ENCODE measurements at regions not wholly inside any gene's neighbourhood (a gene's known extent, or its start where the extent isn't known, plus 50 kb on each side); places are given as distances from the start of the nearest gene placed in this dataset.

DNA sequence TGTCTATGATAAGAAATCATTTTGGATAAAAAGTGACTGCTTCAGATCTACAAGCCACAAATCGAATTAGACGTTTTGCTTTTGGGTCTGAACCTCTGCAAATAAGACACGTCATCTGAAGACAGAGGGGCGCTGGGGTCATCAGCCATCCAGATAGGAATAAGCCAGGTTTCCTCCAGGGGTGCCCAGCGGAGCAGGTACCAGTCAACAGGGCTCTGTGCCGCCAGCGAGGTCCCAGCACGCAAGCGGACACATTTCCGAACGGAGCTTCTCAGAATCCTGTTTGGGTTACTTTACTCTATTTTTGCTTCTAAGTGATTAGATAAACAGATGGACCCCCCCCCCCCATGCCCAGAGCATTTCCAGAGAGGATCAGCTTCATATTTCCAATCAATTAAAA, 873.8 kb downstream of the BRD1 start:
- H3K9me1 ChIP-seq (ENCODE audit: insufficient read depth, low read length): no peaks in the 10 kb centered on the region
- H4K91ac ChIP-seq (ENCODE audit: insufficient read depth, low read depth, low read length): no peak overlapping the region
- no peak overlapping the region for H2AK5ac ChIP-seq (ENCODE audit: low read depth, low read length)
- no peaks in the 10 kb centered on the region for H4K20me1 ChIP-seq (ENCODE audit: insufficient read depth, low read length)
- dilution Hi-C loops (cut with HindIII; ENCODE audit: low sequenced_read_pairs, unreplicated experiment) (no loop called here), in situ Hi-C loops (cut with MboI; ENCODE audit: low sequenced_read_pairs) (loop anchor here (10.0 kb wide), 1 partner anchor 51 kb away; no protein-coding TSS in a partner anchor), intact Hi-C loops (cut with micrococcal nuclease) (no loop called here)
- TF ChIP-seq MAFK (IDR thresholded peaks at IDR 0.05; ENCODE audit: low read depth, low read length) (no peak), SMC3 (IDR thresholded peaks at IDR 0.05; ENCODE audit: low read depth, low read length) (no peak), MXI1 (IDR thresholded peaks at IDR 0.05; ENCODE audit: borderline replicate concordance, low read depth, low read length) (no peak), NFE2L2 (IDR thresholded peaks at IDR 0.05; ENCODE audit: low read depth, low read length) (no peak)
- H3K14ac ChIP-seq (replicated peaks; ENCODE audit: low read depth, low read length): no peak overlapping the region
- H3K56ac ChIP-seq (ENCODE audit: extremely low read depth, insufficient read depth, low read length): no peak overlapping the region
- H3K4me1 ChIP-seq (ENCODE audit: control insufficient read depth, insufficient read depth, low read length): no peaks in the 10 kb centered on the region
- H2BK120ac ChIP-seq (ENCODE audit: low read depth, low read length): no peak overlapping the region
- no peaks in the 10 kb centered on the region for H3K27me3 ChIP-seq (ENCODE audit: control insufficient read depth, insufficient read depth, low read length)
- H2BK20ac ChIP-seq (ENCODE audit: low read depth, low read length): no peak overlapping the region
- no peak overlapping the region for H3K27ac ChIP-seq (ENCODE audit: insufficient read depth, low read length)
- DNase-seq: no peak
- H3K9ac ChIP-seq (ENCODE audit: low read depth, low read length): no peak overlapping the region
- no peak overlapping the region for H2BK15ac ChIP-seq (ENCODE audit: low read depth, low read length)
- H4K5ac ChIP-seq (ENCODE audit: low read depth, low read length): no peak overlapping the region
- ATAC-seq (ENCODE audit: low read depth): no peak
- no peak overlapping the region for H3K4me2 ChIP-seq (ENCODE audit: low read depth, low read length)
- no peaks in the 10 kb centered on the region for H3K79me1 ChIP-seq (ENCODE audit: low read depth in 1 of 2, low read length in 2 of 2)
- H3K18ac ChIP-seq (ENCODE audit: low read depth, low read length): no peak overlapping the region
- no peak overlapping the region for H3K23ac ChIP-seq (ENCODE audit: low read depth, low read length)
- POLR2A ChIA-PET (ENCODE audit: unreplicated experiment): no interaction called here
- H3K4me3 ChIP-seq (ENCODE audit: insufficient read depth, low read depth, low read length): no peak overlapping the region
- no peaks in the 10 kb centered on the region for H3K36me3 ChIP-seq (ENCODE audit: control insufficient read depth, insufficient read depth, low read length)
- no peak overlapping the region for H2BK5ac ChIP-seq (ENCODE audit: low read depth, low read length, poor library complexity, severe bottlenecking)
- H2AK9ac ChIP-seq (replicated peaks; ENCODE audit: low read depth, low read length, poor library complexity): no peak overlapping the region
- H3K9me3 ChIP-seq (ENCODE audit: control insufficient read depth, insufficient read depth, low read length): peaks cover 67% of the 10 kb centered on the region
- 40% methylated on average over 3 of the region's 11 CpGs; no CpG with 5 or more reads in 1 of the 2 experiments for WGBS, 2 experiments (ENCODE audit: extremely low coverage in 2 of 2, insufficient read length in 1 of 2)
- H3K4ac ChIP-seq (ENCODE audit: low read depth, low read length): no peak overlapping the region
- H2AFZ ChIP-seq (replicated peaks; ENCODE audit: low read length, poor library complexity): no peak overlapping the region
- H4K8ac ChIP-seq (ENCODE audit: low read depth in 2 of 2, low read length in 2 of 2): no peak overlapping the region
- CTCF ChIA-PET: no interaction called here
- no TSS peak for BruUV-seq (replicated peaks)

All from IMR-90 (cell line).